HG03575 (cell line): ENCODE measurements at regions not wholly inside any gene's neighbourhood (a gene's known extent, or its start where the extent isn't known, plus 50 kb on each side); places are given as distances from the start of the nearest gene placed in this dataset.
"Not testable (repeated sequence)": the region's sequence is repeated elsewhere in the genome, so short reads cannot be mapped to it uniquely, and the experiment has no call there.

Source experiments
- ATAC-seq: cut with Tn5 transposase; IDR thresholded peaks from one replicate; pipeline ENCODE4 v1.9.1; 2021; ENCODE audit not compliant: unreplicated experiment, insufficient number of reproducible peaks, low FRiP score; ENCODE audit errors: extremely low read depth

DNA sequence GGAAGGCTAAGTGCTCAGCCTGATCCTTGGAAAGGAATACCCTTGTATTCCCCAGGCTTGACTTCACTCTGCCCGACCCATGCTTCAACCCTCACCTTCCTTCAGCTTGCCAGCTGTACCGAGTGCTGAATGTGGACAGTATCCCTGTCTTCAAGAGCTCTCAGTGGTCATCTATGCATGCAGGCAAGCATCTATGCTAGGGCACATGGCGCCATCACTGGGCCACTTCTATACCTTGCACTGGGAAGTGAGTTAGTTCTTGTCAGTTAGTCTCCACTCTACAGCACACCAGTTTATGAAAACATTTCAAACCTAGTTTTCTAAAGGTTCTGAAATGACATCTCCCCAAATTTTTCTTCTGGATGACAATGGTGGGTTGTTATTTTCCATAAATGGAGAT, 82.0 kb upstream of the MYRIP start:
- ATAC-seq = no peak

DNA sequence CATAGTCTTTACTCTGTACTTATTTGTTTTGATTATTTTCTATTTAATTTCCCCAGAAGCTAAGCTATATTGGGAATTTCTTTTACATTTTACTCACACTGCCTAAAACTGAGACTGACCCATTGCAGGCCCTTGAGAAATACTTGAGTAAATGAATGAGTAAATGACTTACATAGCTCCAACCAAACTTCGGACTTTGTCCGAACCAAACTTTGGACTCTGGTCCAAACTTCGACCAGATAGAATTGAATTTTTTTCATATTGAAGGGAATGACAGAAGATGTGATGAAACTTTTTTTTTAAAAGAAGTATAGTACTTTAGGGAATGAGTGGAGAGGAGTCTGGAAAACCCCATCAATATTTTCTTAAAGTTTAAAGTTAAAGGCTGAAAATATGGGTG, 75.6 kb upstream of the MYRIP start:
- ATAC-seq = no peak

DNA sequence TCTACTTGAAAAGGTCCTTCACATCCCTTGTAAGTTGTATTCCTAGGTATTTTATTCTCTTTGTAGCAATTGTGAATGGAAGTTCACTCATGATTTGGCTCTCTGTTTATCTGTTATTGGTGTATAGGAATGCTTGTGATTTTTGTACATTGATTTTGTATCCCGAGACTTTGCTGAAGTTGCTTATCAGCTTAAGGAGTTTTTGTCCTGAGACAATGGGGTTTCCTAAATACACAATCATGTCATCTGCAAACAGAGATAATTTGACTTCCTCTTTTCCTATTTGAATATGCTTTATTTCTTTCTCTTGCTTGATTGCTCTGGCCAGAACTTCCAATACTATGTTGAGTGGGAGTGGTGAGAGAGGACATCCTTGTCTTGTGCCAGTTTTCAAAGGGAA, 69.8 kb upstream of the MYRIP start:
- not testable (repeated sequence) for ATAC-seq

DNA sequence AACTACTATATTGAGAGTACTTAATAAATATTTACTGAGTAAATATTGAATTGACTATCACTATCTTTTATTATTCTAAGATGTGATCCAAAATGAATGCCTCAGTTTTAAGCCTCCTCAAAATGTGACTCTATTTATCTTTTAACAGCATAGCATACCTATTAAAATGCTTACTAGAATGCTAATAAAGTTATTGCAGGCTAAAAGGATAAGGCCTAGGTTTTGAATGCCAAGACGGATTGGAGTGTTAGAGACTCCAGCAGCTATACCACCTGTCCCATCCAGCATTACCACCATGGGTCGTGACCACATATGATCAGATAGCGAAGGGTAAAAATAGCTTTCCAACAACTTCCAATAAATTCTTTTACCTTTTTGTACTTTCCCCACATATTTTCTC, 64.7 kb upstream of the MYRIP start:
- no peak for ATAC-seq

DNA sequence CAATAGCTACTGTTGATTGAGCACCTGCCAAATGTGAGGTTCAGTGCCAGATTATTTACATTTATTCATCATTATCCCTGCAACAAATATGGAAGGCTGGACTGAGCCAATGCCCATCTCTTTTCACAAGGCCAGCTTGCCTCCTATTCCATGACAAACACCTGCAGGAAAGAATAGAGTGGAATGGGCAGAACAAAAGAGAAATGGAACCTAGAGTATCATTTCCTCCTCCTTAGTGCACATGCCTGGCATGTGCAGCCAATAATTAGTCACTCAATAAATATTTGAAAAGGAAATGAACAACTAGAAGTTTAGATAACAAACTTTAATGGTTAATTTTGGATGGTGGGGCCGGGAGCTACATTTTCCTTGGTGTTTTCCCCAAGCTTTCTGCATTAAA, 61.4 kb upstream of the MYRIP start:
- no peak for ATAC-seq

DNA sequence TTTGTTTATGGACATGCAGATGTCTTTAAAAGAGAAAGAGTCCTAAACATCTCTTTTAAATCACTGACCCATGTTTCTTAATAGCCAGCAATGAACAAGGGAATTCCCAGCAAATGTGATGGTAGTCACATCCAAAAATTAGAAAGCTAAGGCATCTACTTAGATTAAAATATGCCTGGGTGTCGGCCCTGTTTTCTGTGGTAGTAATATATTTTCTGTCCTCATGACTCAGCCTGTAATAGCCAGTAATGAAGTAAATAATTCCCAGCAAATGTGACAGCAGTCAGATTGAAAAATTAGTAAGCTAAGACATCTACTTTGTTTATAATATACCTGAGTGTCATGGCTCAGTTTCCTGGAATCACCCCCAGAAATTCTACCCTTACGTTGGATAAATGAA, 60.6 kb upstream of the MYRIP start:
- ATAC-seq = no peak

DNA sequence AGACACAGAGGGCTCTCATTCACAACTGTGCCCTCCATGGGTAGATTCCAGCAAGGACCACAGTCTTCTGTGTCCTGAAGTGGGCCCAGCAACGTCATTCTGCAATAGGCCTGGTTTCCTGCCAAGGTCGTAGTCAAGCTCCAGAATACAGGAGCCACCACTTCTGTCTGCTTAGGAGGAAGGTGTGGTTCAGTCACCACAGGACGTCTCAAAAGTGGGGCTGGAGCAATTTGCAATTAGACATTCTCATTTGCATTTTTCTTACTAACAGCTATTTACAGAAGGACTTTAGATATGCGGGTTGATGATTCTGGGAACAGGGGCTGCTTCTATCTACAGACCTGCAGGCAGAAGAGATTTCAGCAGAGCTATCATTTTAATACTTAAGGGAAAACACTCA, 58.7 kb upstream of the MYRIP start:
- no peak for ATAC-seq

DNA sequence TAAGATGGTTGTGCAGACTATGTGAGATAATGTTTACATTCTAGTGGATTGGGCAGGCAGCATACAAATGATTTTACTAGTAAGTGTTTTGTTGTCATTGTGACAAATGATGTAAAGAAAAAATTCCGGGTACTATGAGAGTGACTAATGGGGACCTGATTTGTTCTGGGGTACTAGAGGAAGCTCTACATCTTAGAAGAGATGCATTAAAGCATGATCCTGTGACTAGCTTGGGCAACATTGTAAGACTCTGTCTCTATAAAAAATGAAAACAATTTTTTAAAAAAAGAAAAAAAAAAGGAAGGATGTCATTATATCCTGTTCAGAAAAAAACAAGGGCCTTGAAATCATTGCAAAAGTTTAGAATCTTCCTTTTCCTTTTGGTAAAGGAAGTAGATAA, 58.1 kb upstream of the MYRIP start:
- no peak for ATAC-seq

DNA sequence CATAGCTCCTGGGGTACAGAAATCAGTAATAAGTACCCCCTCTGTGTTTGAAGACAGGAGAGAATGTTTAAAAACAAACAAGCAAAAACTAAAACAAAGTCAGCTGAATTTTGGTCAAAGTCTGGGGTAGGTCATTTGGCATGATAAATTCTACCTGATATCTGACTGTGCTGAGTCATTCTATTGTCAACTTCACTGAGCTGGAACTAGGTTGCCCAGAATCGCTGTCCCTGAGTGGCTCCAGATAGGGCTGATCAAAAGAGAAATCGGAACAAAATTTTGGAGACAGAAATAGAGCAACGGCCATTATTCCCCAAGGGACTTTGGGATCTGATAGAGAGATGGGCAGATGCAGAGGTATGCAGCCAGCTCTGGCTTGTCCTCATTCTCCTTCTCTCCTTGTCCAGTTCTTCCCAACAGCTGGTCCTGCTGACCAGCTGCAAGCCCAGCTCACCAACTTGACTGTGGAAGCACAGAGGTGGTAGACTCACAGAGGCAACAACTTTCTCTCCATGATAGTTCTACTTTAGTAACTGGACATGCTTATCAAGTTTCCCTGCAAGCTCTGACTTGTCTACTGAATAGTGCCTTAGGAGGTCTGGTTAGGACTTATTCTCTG, 57.3 kb upstream of the MYRIP start:
- no peak for ATAC-seq

DNA sequence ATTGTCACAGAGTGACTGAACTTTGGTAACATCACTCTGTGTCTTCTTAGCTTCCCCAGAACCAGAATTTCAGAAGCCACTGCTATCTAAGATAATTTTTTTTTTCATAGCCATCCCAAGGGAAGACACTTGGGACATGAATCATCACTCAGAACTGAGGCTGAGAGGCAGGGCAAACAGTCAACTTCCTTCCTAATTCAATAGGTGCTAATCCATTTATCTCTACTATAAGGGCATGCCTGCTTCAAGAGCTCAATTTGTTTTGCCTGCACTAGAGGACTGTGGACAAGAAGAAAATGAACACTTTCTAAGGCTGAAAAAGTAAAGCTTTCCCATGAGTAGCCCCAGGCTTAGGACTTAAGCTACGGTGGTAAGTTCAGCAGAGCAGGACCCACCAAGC, 56.7 kb upstream of the MYRIP start:
- no peak for ATAC-seq

DNA sequence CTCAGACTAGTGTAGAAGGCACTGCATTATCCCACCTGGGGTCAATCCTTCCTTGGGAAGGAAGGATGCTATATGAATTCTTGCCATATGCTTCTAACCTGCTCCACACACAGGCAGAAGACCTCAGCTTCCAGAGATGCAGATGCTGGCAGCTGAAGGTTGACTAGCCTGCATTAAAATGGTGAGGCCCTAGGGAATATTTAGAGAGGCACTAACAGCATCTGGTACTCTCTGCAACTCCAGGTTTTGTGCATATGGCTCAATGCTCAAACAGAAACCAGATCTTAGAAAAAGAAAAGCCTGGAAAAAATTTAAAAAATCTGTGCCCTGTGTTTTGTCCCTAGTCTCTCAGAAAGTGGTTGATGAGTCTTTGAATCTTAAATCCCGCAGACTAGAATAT, 56.0 kb upstream of the MYRIP start:
- no peak for ATAC-seq

DNA sequence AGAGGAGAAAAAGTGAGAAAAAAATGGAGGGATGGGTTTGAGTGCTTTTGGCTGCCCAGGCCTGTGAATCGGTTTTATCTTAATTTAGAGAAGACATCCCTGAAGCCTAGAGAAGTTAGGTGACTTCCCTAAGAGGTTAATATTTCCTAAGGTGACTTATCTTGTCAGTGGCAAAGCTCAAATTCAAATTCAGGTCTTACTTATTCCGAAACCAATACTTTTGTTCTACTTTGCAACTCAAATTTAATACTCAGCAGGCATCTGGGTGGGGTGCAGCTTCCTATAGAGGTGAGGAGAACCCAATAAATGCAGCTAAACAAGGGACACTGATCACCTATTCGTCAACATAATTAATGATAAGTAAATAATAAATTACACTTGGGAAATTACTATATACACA, 54.9 kb upstream of the MYRIP start:
- ATAC-seq = peak; percentile 44

DNA sequence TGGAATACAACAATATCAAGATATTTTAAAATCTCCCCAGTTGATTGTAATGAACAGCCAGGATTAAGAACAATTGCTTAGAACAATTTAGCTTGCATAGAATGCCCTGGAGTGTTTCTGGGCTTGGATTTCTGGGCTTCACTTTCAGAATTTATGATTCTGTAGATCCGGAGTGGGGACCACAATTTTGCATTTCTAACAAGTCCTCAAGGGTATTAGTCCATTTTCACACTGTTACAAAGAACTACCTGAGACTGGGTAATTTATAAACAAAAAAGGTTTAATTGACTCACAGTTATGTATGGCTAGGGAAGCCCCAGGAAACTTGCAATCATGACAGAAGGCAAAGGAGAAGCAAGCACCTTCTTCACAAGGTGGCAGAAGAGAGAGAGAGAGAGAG, 54.3 kb upstream of the MYRIP start:
- no peak for ATAC-seq

DNA sequence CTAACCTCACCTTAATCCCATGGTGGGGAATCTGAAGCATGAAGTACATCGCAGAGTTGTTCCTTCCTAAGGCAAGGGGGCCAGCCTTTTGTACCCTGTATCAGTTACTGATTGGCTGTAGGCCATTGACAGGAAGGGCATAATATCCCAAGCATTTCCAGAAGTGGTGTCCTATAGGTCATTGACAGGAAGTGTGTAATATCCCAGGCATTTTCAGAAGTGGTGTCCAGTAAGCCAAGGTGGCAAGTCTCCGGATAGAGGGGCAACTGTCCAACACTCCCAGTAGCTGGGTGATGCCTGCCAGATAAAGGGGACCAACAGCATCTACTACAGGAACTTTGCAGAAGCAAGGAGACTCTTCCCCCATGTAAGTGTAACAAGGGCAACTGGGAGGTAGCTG, 52.1 kb upstream of the MYRIP start:
- no peak for ATAC-seq
